ENCODE measurements at regions not wholly inside any gene's neighbourhood (a gene's known extent, or its start where the extent isn't known, plus 50 kb on each side); places are given as distances from the start of the nearest gene placed in this dataset.

- ATAC-seq (ENCODE audit: poor library complexity) (no peak), DNase-seq (no peak)
These were observed 605.1 kb downstream of the ELAVL2 start for GRCh38 chr9:23220957-23221356.

GRCh38 chr9:23229890-23230317, 596.1 kb downstream of the ELAVL2 start:
- DNase-seq: no peak
- intact Hi-C loops (cut with DNase I): no loop called here
- ATAC-seq (ENCODE audit: poor library complexity): no peak

More at GRCh38 chr9:23220957-23221356, 605.1 kb downstream of the ELAVL2 start:
- intact Hi-C loops (cut with DNase I): no loop called here

GRCh38 chr9:23232831-23233230, 593.2 kb downstream of the ELAVL2 start:
- no peak for ATAC-seq (ENCODE audit: poor library complexity)

GRCh38 chr9:23243523-23243922, 582.5 kb downstream of the ELAVL2 start:
- intact Hi-C loops (cut with DNase I): no loop called here
- DNase-seq: no peak
- ATAC-seq (ENCODE audit: poor library complexity): no peak

More at GRCh38 chr9:23232831-23233230, 593.2 kb downstream of the ELAVL2 start:
- DNase-seq: no peak
- intact Hi-C loops (cut with DNase I): no loop called here

GRCh38 chr9:23245067-23245466, 581.0 kb downstream of the ELAVL2 start:
- DNase-seq: no peak
- ATAC-seq (ENCODE audit: poor library complexity): no peak
- intact Hi-C loops (cut with DNase I): no loop called here

GRCh38 chr9:23254404-23255184, 571.4 kb downstream of the ELAVL2 start:
- intact Hi-C loops (cut with DNase I): no loop called here
- DNase-seq: no peak
- ATAC-seq (ENCODE audit: poor library complexity): no peak

- intact Hi-C loops (cut with DNase I): no loop called here
- DNase-seq (no peak), ATAC-seq (ENCODE audit: poor library complexity) (no peak)
These were observed 570.7 kb downstream of the ELAVL2 start for GRCh38 chr9:23255346-23255745.

GRCh38 chr9:23258569-23258968, 567.5 kb downstream of the ELAVL2 start:
- ATAC-seq (ENCODE audit: poor library complexity): no peak
- intact Hi-C loops (cut with DNase I): no loop called here
- no peak for DNase-seq

GRCh38 chr9:23278561-23278960, 547.5 kb downstream of the ELAVL2 start:
- intact Hi-C loops (cut with DNase I): no loop called here
- DNase-seq (no peak), ATAC-seq (ENCODE audit: poor library complexity) (no peak)

GRCh38 chr9:23287390-23287789, 538.6 kb downstream of the ELAVL2 start:
- ATAC-seq (ENCODE audit: poor library complexity) (no peak), DNase-seq (no peak)
- intact Hi-C loops (cut with DNase I): no loop called here

GRCh38 chr9:23288545-23288944, 537.5 kb downstream of the ELAVL2 start:
- ATAC-seq (ENCODE audit: poor library complexity) (no peak), DNase-seq (no peak)
- intact Hi-C loops (cut with DNase I): no loop called here

- DNase-seq (no peak), ATAC-seq (ENCODE audit: poor library complexity) (no peak)
- intact Hi-C loops (cut with DNase I): no loop called here
These were observed 535.1 kb downstream of the ELAVL2 start for GRCh38 chr9:23290973-23291372.

GRCh38 chr9:23302281-23302680, 523.8 kb downstream of the ELAVL2 start:
- DNase-seq (no peak), ATAC-seq (ENCODE audit: poor library complexity) (no peak)
- intact Hi-C loops (cut with DNase I): no loop called here

GRCh38 chr9:23306731-23307130, 519.3 kb downstream of the ELAVL2 start:
- ATAC-seq (ENCODE audit: poor library complexity) (no peak), DNase-seq (no peak)
- intact Hi-C loops (cut with DNase I): no loop called here

GRCh38 chr9:23307731-23308513, 518.1 kb downstream of the ELAVL2 start:
- intact Hi-C loops (cut with DNase I): no loop called here
- ATAC-seq (ENCODE audit: poor library complexity): no peak
- no peak for DNase-seq

GRCh38 chr9:23309800-23310199, 516.2 kb downstream of the ELAVL2 start:
- intact Hi-C loops (cut with DNase I): no loop called here
- DNase-seq (no peak), ATAC-seq (ENCODE audit: poor library complexity) (no peak)

- intact Hi-C loops (cut with DNase I): no loop called here
These were observed 511.8 kb downstream of the ELAVL2 start for GRCh38 chr9:23314247-23314646.

GRCh38 chr9:23319092-23319491, 506.9 kb downstream of the ELAVL2 start:
- no peak for DNase-seq
- intact Hi-C loops (cut with DNase I): no loop called here
- ATAC-seq (ENCODE audit: poor library complexity): no peak

More at GRCh38 chr9:23314247-23314646, 511.8 kb downstream of the ELAVL2 start:
- DNase-seq: no peak
- no peak for ATAC-seq (ENCODE audit: poor library complexity)

- intact Hi-C loops (cut with DNase I): no loop called here
- DNase-seq (no peak), ATAC-seq (ENCODE audit: poor library complexity) (no peak)
These were observed 505.0 kb downstream of the ELAVL2 start for GRCh38 chr9:23321049-23321448.

- ATAC-seq (ENCODE audit: poor library complexity) (no peak), DNase-seq (no peak)
- intact Hi-C loops (cut with DNase I): no loop called here
These were observed 503.6 kb downstream of the ELAVL2 start for GRCh38 chr9:23322392-23322791.
